K562 (cell line): ENCODE measurements at regions not wholly inside any gene's neighbourhood (a gene's known extent, or its start where the extent isn't known, plus 50 kb on each side); places are given as distances from the start of the nearest gene placed in this dataset.

ENCODE experiments used
- ATAC-seq: fragments of 200-7000 bp; cut with Tn5 transposase; 3 replicates; pipeline ENCODE4 v1.9.1; 2020; ENCODE audit warnings: moderate library complexity
- BruUV-seq: library from RNA; stranded (reverse); fragments of 400-500 nt; replicated peaks from 2 replicates; lab custom pipeline; 2021; lab: Mats Ljungman, UMichigan
- CTCF ChIA-PET: fragments of 300-600 bp; formaldehyde crosslinking; extraction: SDS; loops from one replicate; lab custom pipeline; 2021; ENCODE audit warnings: low intra/inter-chr PET ratio; lab: Yijun Ruan, JAX
- POLR2A ChIA-PET: fragments of 300-600, 350-650 bp; sonication (Branson Sonifier 250); formaldehyde crosslinking; extraction: SDS; loops from one replicate; lab custom pipeline; 2021; ENCODE audit warnings: antibody characterized with exemption, inconsistent platforms; lab: Yijun Ruan, JAX
- DNase-seq, 4 experiments: peaks; one replicate each; pipeline versions ENCODE4 v3.0.0 to v3.0.0-alpha.2; 2011 to 2018; ENCODE audit warnings: low spot score in 3 of 4, mixed read lengths in 3 of 4; ENCODE audit errors: extremely low read depth in 1 of 4
- FAIRE-seq: peaks from 2 replicates; lab custom pipeline; 2011; peaks lifted over from hg19 to GRCh38; lab: Jason Lieb, UNC
- H2AFZ ChIP-seq: 2 replicates; pipeline ENCODE4 v1.6.0; 2011; ENCODE audit warnings: low read depth, low read length, control low read depth, inconsistent platforms
- H3K27ac ChIP-seq: fragments of 200-600 bp; 3 replicates; pipeline ENCODE4 v1.8.0; 2011; ENCODE audit warnings: low read depth, mild to moderate bottlenecking, control low read depth, inconsistent platforms, low read length, moderate library complexity, mixed read lengths; ENCODE audit errors: extremely low read depth
- H3K27me3 ChIP-seq, 2 experiments: fragments of 300-600 bp in 1 of 2; 2 replicates in 1 of 2; 3 replicates in 1 of 2; pipeline versions ENCODE4 v1.6.0 to v1.8.0; 2011; ENCODE audit warnings: inconsistent platforms in 2 of 2, low read length in 2 of 2, mild to moderate bottlenecking in 1 of 2, mixed read lengths in 1 of 2, moderate library complexity in 1 of 2; ENCODE audit not compliant: control insufficient read depth in 2 of 2, insufficient read depth in 2 of 2
- H3K36me3 ChIP-seq: fragments of 300-600 bp; 3 replicates; pipeline ENCODE4 v1.8.0; 2011; ENCODE audit warnings: mild to moderate bottlenecking, low read length, inconsistent platforms; ENCODE audit not compliant: control insufficient read depth, insufficient read depth
- H3K4me1 ChIP-seq, 2 experiments: fragments of 200-600 bp in 1 of 2; replicated peaks in 1 of 2; 2 replicates in 1 of 2; 3 replicates in 1 of 2; pipeline versions ENCODE4 v1.5.1 to v1.8.0; 2011; ENCODE audit warnings: inconsistent platforms in 2 of 2, low read length in 2 of 2, mild to moderate bottlenecking in 1 of 2, mixed read lengths in 1 of 2, moderate library complexity in 1 of 2; ENCODE audit not compliant: control insufficient read depth in 2 of 2, insufficient read depth in 2 of 2
- H3K4me2 ChIP-seq: 2 replicates; pipeline ENCODE4 v1.6.1; 2011; ENCODE audit warnings: low read length, control low read depth, inconsistent platforms, mixed read lengths; ENCODE audit not compliant: insufficient read depth
- H3K4me3 ChIP-seq: fragments of 200-600 bp; sonication (generic), shearing (Covaris generic); 2 replicates; pipeline ENCODE4 v1.5.1; 2016; ENCODE audit warnings: control low read depth, inconsistent platforms
- H3K79me2 ChIP-seq: fragments of 200-600 bp; 3 replicates; pipeline ENCODE4 v1.8.0; 2011; ENCODE audit warnings: low read length, inconsistent platforms; ENCODE audit not compliant: control insufficient read depth, insufficient read depth
- H3K9ac ChIP-seq, 2 experiments: 2 replicates each; pipeline versions ENCODE4 v1.6.0 to v1.6.1; 2011; ENCODE audit warnings: low read depth in 2 of 2, low read length in 2 of 2, control low read depth in 1 of 2, inconsistent platforms in 1 of 2, mild to moderate bottlenecking in 1 of 2, mixed read lengths in 1 of 2; ENCODE audit not compliant: insufficient read depth in 1 of 2
- H3K9me1 ChIP-seq: one replicate; pipeline ENCODE4 v1.6.0; 2011; ENCODE audit warnings: inconsistent platforms, mild to moderate bottlenecking, low read length, moderate library complexity; ENCODE audit not compliant: control insufficient read depth, insufficient read depth
- H3K9me3 ChIP-seq: replicated peaks from 2 replicates; pipeline ENCODE4 v1.5.1; 2011; ENCODE audit warnings: low read depth, low read length, inconsistent platforms; ENCODE audit not compliant: control insufficient read depth, insufficient read depth
- H4K20me1 ChIP-seq: replicated peaks from 2 replicates; pipeline ENCODE4 v1.6.1; 2011; ENCODE audit warnings: low read length, inconsistent platforms, mixed read lengths; ENCODE audit not compliant: control insufficient read depth, insufficient read depth
- BCOR ChIP-seq: fragments of 450-650 bp; IDR thresholded peaks from 2 replicates; pipeline ENCODE4 v1.6.1; 2016
- KDM1A ChIP-seq, 2 experiments: fragments of 450-650 bp; IDR thresholded peaks; 2 replicates each; pipeline ENCODE4 v1.6.1; 2016; ENCODE audit warnings: mild to moderate bottlenecking in 2 of 2
- RBM25 ChIP-seq: fragments of 200-400 bp; formaldehyde crosslinking; IDR thresholded peaks from 2 replicates; pipeline ENCODE4 v1.6.1; 2018; ENCODE audit warnings: low read length, low read depth, moderate library complexity; ENCODE audit not compliant: severe bottlenecking
- RHOXF2B ChIP-seq: fragments of 250-450 bp; sonication (Bioruptor Pico); conservative IDR thresholded peaks from 2 replicates; pipeline ENCODE4 v1.5.1; 2021
- TGIF2 ChIP-seq: sonication (generic); formaldehyde crosslinking; IDR thresholded peaks from 2 replicates; pipeline ENCODE4 v1.8.1; 2022; ENCODE audit warnings: mild to moderate bottlenecking, missing genetic modification reagents, moderate library complexity
- ZNF12 ChIP-seq: sonication (generic); formaldehyde crosslinking; IDR thresholded peaks from 2 replicates; pipeline ENCODE4 v1.4.0; 2020; ENCODE audit warnings: mild to moderate bottlenecking, missing genetic modification reagents
- ZNF24 ChIP-seq: fragments of 450-650 bp; IDR thresholded peaks from 2 replicates; pipeline ENCODE4 v1.6.1; 2016
- WGBS: fragments of 100-300 bp; shearing (Covaris generic); methylation state at CpG from one replicate; pipeline ENCODE4 v1.1.6; 2016; ENCODE audit warnings: low coverage, mixed read lengths; ENCODE audit not compliant: insufficient coverage; ENCODE audit errors: missing lambda C conversion rate; 5-methylcytosine and 5-hydroxymethylcytosine counted together
- in situ Hi-C: fragments of 300-500 bp; cut with MboI; formaldehyde crosslinking; loops from 4 replicates; pipeline ENCODE4 v1.15.0; 2018; ENCODE audit warnings: inconsistent platforms, mixed read lengths
- intact Hi-C: fragments of 100-400 bp; cut with micrococcal nuclease; formaldehyde crosslinking; loops from 2 replicates; pipeline ENCODE4 v1.14.2; 2022
- TF ChIP-seq, protein P1 (sequence below): fragments of 450-650 bp; IDR thresholded peaks from 2 replicates; pipeline ENCODE4 v1.6.1; 2016
- TF ChIP-seq, protein P2 (sequence below): fragments of 250-450 bp; sonication (Bioruptor Pico); IDR thresholded peaks from 2 replicates; pipeline ENCODE4 v1.4.0; 2020; ENCODE audit warnings: mild to moderate bottlenecking, moderate library complexity, borderline replicate concordance
- TF ChIP-seq, protein P3 (sequence below): fragments of 250-450 bp; sonication (Bioruptor Pico); IDR thresholded peaks from 2 replicates; pipeline ENCODE4 v1.8.0; 2022; ENCODE audit warnings: inconsistent platforms, mild to moderate bottlenecking, moderate library complexity, borderline replicate concordance

DNA sequence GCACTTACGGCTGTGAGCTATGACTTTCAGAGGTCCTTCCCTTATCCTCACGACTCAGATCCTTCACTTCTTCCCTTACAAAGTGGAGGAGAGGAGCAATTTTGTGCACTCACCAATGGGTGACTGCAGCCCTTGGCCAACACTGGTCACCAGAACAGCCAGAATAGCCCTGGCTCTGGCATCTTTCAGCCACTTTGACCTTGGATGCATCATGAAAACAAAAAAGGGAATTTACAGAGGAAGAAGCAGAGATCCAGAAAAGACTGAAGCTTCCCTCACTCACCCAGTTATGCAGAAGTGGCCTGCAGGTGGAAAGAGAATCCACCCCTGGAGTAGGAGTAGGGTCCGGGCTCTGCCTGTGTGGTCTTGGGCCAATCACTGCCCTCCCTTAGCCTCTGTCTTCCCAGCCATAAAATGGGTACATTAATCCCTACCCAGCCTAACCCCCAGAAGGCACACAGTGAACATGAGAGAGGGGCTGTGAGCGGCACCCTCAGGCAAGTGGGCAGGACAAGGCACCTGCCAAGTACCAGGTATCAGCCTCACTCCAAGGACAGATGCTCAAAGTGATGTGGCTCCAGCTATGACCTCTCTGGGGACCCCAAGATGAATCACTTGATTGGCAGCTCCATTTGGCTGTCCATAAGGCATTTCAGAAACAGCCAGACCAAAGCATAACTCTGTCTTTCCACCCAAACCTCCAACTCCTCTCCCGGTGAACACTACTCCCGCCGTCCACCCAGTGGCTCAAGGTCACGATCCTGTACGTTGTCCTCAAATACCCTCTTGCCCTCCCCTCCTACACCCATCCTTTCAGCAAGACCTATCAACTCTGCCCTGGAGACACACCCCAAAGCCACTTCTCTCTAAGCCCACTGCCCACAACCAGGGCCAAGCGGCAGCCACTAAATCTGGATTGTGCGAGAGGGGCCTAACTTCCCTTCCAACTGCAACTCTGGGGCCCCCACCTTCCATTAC, 129.8 kb upstream of the ZMIZ1 start:
- in situ Hi-C loops = loop anchor here (5.0 kb wide), 1 partner anchor 258 kb away; no protein-coding TSS in a partner anchor
- ChIA-PET POLR2A (interaction anchor here (0.6 to 1.2 kb wide), 4 partner anchors 29 to 467 kb away, joined by 3 to 4 read pairs (median 3); no protein-coding TSS in a partner anchor), CTCF (interaction anchor here (1.0 to 1.7 kb wide), 2 partner anchors 131 to 256 kb away, joined by 4 to 5 read pairs; no protein-coding TSS in a partner anchor)
- FAIRE-seq = no peak
- no peaks in the 10 kb centered on the region for H3K9me3 ChIP-seq
- no peak for DNase-seq
- no peak for ATAC-seq
- no peaks in the 10 kb centered on the region for H3K9me1 ChIP-seq
- no peak overlapping the region for H3K9ac ChIP-seq
- no peak overlapping the region for H3K4me3 ChIP-seq
- peaks cover 5 to 17% of the 10 kb centered on the region in 2 experiments for H3K4me1 ChIP-seq
- 43% methylated on average over 11 of the region's 11 CpGs for WGBS
- TF ChIP-seq RBM25 = peak; percentile 88
- peak; percentile 13; the same call in 1 of the 2 replicates for TF ChIP-seq ZNF24
- TF ChIP-seq, protein P1, sequence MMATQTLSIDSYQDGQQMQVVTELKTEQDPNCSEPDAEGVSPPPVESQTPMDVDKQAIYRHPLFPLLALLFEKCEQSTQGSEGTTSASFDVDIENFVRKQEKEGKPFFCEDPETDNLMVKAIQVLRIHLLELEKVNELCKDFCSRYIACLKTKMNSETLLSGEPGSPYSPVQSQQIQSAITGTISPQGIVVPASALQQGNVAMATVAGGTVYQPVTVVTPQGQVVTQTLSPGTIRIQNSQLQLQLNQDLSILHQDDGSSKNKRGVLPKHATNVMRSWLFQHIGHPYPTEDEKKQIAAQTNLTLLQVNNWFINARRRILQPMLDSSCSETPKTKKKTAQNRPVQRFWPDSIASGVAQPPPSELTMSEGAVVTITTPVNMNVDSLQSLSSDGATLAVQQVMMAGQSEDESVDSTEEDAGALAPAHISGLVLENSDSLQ = peak; percentile 46; the same call in 1 of the 2 replicates
- TF ChIP-seq RHOXF2B = no peak
- no peak for TF ChIP-seq ZNF12 (CRISPR knock-in tag)
- TF ChIP-seq BCOR = peak; percentile 57; the same call in 1 of the 2 replicates
- TF ChIP-seq KDM1A (IDR thresholded peaks at IDR 0.05) = peak; percentile 10 to 61; a peak in 2 of 4 replicates
- TF ChIP-seq, protein P2, sequence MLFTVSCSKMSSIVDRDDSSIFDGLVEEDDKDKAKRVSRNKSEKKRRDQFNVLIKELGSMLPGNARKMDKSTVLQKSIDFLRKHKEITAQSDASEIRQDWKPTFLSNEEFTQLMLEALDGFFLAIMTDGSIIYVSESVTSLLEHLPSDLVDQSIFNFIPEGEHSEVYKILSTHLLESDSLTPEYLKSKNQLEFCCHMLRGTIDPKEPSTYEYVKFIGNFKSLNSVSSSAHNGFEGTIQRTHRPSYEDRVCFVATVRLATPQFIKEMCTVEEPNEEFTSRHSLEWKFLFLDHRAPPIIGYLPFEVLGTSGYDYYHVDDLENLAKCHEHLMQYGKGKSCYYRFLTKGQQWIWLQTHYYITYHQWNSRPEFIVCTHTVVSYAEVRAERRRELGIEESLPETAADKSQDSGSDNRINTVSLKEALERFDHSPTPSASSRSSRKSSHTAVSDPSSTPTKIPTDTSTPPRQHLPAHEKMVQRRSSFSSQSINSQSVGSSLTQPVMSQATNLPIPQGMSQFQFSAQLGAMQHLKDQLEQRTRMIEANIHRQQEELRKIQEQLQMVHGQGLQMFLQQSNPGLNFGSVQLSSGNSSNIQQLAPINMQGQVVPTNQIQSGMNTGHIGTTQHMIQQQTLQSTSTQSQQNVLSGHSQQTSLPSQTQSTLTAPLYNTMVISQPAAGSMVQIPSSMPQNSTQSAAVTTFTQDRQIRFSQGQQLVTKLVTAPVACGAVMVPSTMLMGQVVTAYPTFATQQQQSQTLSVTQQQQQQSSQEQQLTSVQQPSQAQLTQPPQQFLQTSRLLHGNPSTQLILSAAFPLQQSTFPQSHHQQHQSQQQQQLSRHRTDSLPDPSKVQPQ = no peak
- TF ChIP-seq, protein P3, sequence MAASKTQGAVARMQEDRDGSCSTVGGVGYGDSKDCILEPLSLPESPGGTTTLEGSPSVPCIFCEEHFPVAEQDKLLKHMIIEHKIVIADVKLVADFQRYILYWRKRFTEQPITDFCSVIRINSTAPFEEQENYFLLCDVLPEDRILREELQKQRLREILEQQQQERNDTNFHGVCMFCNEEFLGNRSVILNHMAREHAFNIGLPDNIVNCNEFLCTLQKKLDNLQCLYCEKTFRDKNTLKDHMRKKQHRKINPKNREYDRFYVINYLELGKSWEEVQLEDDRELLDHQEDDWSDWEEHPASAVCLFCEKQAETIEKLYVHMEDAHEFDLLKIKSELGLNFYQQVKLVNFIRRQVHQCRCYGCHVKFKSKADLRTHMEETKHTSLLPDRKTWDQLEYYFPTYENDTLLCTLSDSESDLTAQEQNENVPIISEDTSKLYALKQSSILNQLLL (CRISPR knock-in tag) = no peak
- TF ChIP-seq TGIF2 (CRISPR knock-in tag) = no peak
- TF ChIP-seq, all 486 proteins: peak for 5
- no peaks in the 10 kb centered on the region; the same call in 1 of the 2 replicates for H4K20me1 ChIP-seq
- no peaks in the 10 kb centered on the region for H3K36me3 ChIP-seq
- no TSS peak for BruUV-seq
- no peak overlapping the region for H3K27ac ChIP-seq
- peak overlapping the region; percentile 44 for H3K4me2 ChIP-seq
- no peaks in the 10 kb centered on the region for H3K79me2 ChIP-seq
- peaks cover 11 to 29% of the 10 kb centered on the region in 2 experiments; a peak in 4 of 5 replicates for H3K27me3 ChIP-seq
- intact Hi-C loops = no loop called here
- H2AFZ ChIP-seq = peak overlapping the region; percentile 28; the same call in 1 of the 2 replicates
